ENCODE measurements at regions not wholly inside any gene's neighbourhood (a gene's known extent, or its start where the extent isn't known, plus 50 kb on each side); places are given as distances from the start of the nearest gene placed in this dataset.

DNA sequence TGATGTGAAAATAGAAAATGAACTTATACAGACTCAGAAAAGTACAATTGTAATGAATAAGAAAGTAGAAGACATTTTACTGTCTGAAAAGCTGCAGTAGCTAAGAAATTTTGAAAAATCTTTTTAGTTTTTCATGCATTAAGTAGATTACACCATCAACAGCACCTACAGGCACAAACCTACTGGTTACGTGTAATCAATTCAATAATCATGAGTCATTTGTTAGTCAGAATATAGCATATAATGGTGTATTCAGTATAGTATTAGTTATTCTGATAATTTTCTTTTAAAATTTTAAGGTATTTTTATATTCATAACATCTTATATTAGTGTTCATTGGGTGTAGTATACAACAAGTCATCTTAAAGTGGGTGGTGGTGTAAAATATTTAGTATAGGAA lies 550.5 kb upstream of the GBE1 start:
- TF ChIP-seq POLR2AphosphoS5 (IDR thresholded peaks at IDR 0.05; ENCODE audit: borderline replicate concordance, low read depth, low read length) (no peak), EZH2 (IDR thresholded peaks at IDR 0.05) (no peak)

Measured in SK-N-MC (cell line).